ENCODE measurements at regions not wholly inside any gene's neighbourhood (a gene's known extent, or its start where the extent isn't known, plus 50 kb on each side); places are given as distances from the start of the nearest gene placed in this dataset.

DNA sequence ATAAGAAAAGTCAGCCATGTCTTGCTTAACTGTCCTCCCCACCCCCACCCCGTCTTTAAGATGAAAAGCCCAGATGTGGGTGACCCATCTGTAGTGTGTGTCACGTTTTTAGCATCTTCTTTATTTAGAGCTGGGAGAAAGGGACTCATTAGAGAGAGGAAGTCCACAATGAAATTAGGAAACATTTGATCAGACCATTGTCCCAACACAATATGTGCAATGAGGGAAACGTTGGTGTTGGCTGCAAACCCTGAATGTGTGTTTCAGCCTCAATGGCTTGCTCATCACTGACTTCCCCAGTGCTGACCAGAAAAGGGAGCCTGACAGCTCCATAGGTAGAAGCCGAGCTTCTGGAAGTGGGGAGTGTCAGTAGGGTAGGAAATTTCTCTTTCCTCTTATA lies 475.7 kb downstream of the CD83 start:
- Histone ChIP-seq H3K9me3 (ENCODE audit: control insufficient read depth, low read depth, low read length) (no peaks in the 10 kb centered on the region), H2BK5ac (ENCODE audit: insufficient read length, low read length) (no peak overlapping the region), H3K27me3 (ENCODE audit: insufficient read depth, low read length) (no peaks in the 10 kb centered on the region), H3K27ac (ENCODE audit: insufficient read length, low read depth, low read length) (no peak overlapping the region), H3K4ac (ENCODE audit: low read depth, low read length) (no peak overlapping the region), H3K79me2 (ENCODE audit: insufficient read depth, low read length) (no peaks in the 10 kb centered on the region), H2BK12ac (ENCODE audit: insufficient read length, low read depth, low read length) (no peak overlapping the region), H3K18ac (ENCODE audit: insufficient read length, low read depth, low read length) (no peak overlapping the region), H4K8ac (replicated peaks; ENCODE audit: insufficient read length, low read depth, low read length) (no peak overlapping the region), H3T11ph (ENCODE audit: low read length) (no peak overlapping the region), H4K20me1 (ENCODE audit: control insufficient read depth, insufficient read depth, insufficient read length) (no peaks in the 10 kb centered on the region), H4K91ac (ENCODE audit: insufficient read length, low read depth, low read length) (no peak overlapping the region), H2BK120ac (ENCODE audit: low read depth, low read length, poor library complexity, severe bottlenecking) (no peak overlapping the region), H3K4me2 (ENCODE audit: insufficient read depth, insufficient read length, low read length) (no peak overlapping the region), H3K9ac (ENCODE audit: extremely low read depth, insufficient read length, low read length) (no peak overlapping the region), H2AK5ac (ENCODE audit: insufficient read length, low read length) (no peak overlapping the region), H3K23ac (ENCODE audit: insufficient read length, low read depth, low read length) (no peak overlapping the region), H2AFZ (ENCODE audit: low read length) (no peak overlapping the region), H3K4me1 (ENCODE audit: insufficient read depth, low read length) (peaks cover 7% of the 10 kb centered on the region), H3K14ac (ENCODE audit: insufficient read depth, low read length) (no peak overlapping the region), H2BK20ac (ENCODE audit: low read depth, low read length, poor library complexity, severe bottlenecking) (no peak overlapping the region), H2BK15ac (ENCODE audit: low read depth, low read length) (no peak overlapping the region), H3K79me1 (ENCODE audit: insufficient read depth, low read depth, low read length, poor library complexity, severe bottlenecking) (no peaks in the 10 kb centered on the region), H3K56ac (ENCODE audit: insufficient read length, low read depth, low read length) (no peak overlapping the region), H3K23me2 (ENCODE audit: insufficient read length, low read depth, low read length, poor library complexity, severe bottlenecking) (no peaks in the 10 kb centered on the region), H4K5ac (ENCODE audit: insufficient read length, low read depth, low read length) (no peak overlapping the region)
- DNase-seq = no peak
- Mint-ChIP-seq H3K9me3 (no peaks in the 10 kb centered on the region), H3K36me3 (ENCODE audit: insufficient read depth in 1 of 3, low read depth in 3 of 3) (no peaks in the 10 kb centered on the region), H3K27me3 (ENCODE audit: low read depth) (no peaks in the 10 kb centered on the region), H3K4me3 (no peak overlapping the region), H3K27ac (no peak overlapping the region), H3K4me1 (peaks cover 29 to 30% of the 10 kb centered on the region in 2 experiments)
- no CpG with 5 or more reads among the region's 4 CpGs for WGBS (ENCODE audit: extremely low coverage, insufficient read length, low lambda C conversion rate)
- TF ChIP-seq, protein P1, sequence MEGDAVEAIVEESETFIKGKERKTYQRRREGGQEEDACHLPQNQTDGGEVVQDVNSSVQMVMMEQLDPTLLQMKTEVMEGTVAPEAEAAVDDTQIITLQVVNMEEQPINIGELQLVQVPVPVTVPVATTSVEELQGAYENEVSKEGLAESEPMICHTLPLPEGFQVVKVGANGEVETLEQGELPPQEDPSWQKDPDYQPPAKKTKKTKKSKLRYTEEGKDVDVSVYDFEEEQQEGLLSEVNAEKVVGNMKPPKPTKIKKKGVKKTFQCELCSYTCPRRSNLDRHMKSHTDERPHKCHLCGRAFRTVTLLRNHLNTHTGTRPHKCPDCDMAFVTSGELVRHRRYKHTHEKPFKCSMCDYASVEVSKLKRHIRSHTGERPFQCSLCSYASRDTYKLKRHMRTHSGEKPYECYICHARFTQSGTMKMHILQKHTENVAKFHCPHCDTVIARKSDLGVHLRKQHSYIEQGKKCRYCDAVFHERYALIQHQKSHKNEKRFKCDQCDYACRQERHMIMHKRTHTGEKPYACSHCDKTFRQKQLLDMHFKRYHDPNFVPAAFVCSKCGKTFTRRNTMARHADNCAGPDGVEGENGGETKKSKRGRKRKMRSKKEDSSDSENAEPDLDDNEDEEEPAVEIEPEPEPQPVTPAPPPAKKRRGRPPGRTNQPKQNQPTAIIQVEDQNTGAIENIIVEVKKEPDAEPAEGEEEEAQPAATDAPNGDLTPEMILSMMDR (conservative IDR thresholded peaks at IDR 0.05) = no peak
